ENCODE measurements at regions not wholly inside any gene's neighbourhood (a gene's known extent, or its start where the extent isn't known, plus 50 kb on each side); places are given as distances from the start of the nearest gene placed in this dataset.

GRCh38 chr5:51908215-51908614, 525.0 kb downstream of the ISL1 start:
- intact Hi-C loops (cut with DNase I): no loop called here
- no peak for TF ChIP-seq CTCF (IDR thresholded peaks at IDR 0.05)
- no peak overlapping the region for H3K4me3 ChIP-seq
- H3K27me3 ChIP-seq: no peaks in the 10 kb centered on the region
- H3K27ac ChIP-seq: no peak overlapping the region
- no peaks in the 10 kb centered on the region for H3K4me1 ChIP-seq
- no peaks in the 10 kb centered on the region for H3K9me3 ChIP-seq
- DNase-seq (ENCODE audit: low spot score in 2 of 2): no peak
- H3K36me3 ChIP-seq: no peaks in the 10 kb centered on the region

GRCh38 chr5:51944500-51945125, 561.4 kb downstream of the ISL1 start:
- Histone ChIP-seq H3K4me3 (no peak overlapping the region), H3K27me3 (no peaks in the 10 kb centered on the region), H3K27ac (no peak overlapping the region), H3K9me3 (no peaks in the 10 kb centered on the region), H3K36me3 (no peaks in the 10 kb centered on the region), H3K4me1 (no peaks in the 10 kb centered on the region)
- no peak for TF ChIP-seq CTCF (IDR thresholded peaks at IDR 0.05)
- intact Hi-C loops (cut with DNase I): no loop called here
- DNase-seq (ENCODE audit: low spot score in 2 of 2): no peak

- Histone ChIP-seq H3K27me3 (no peaks in the 10 kb centered on the region), H3K27ac (no peak overlapping the region), H3K4me1 (no peaks in the 10 kb centered on the region), H3K9me3 (no peaks in the 10 kb centered on the region), H3K4me3 (no peak overlapping the region), H3K36me3 (no peaks in the 10 kb centered on the region)
- intact Hi-C loops (cut with DNase I): no loop called here
- DNase-seq (ENCODE audit: low spot score in 2 of 2): no peak
- no peak for TF ChIP-seq CTCF (IDR thresholded peaks at IDR 0.05)
Observed at GRCh38 chr5:51958473-51958872, 575.2 kb downstream of the ISL1 start.

- H3K9me3 ChIP-seq: no peaks in the 10 kb centered on the region
- H3K4me1 ChIP-seq: no peaks in the 10 kb centered on the region
- H3K27me3 ChIP-seq: no peaks in the 10 kb centered on the region
- TF ChIP-seq CTCF (IDR thresholded peaks at IDR 0.05): no peak
- no peak for DNase-seq (ENCODE audit: low spot score in 2 of 2)
- no peak overlapping the region for H3K27ac ChIP-seq
- H3K4me3 ChIP-seq: no peak overlapping the region
- intact Hi-C loops (cut with DNase I): no loop called here
- H3K36me3 ChIP-seq: no peaks in the 10 kb centered on the region
Observed at GRCh38 chr5:51960617-51961121, 577.4 kb downstream of the ISL1 start.

- Histone ChIP-seq H3K4me1 (no peaks in the 10 kb centered on the region), H3K9me3 (no peaks in the 10 kb centered on the region), H3K27ac (no peak overlapping the region), H3K36me3 (no peaks in the 10 kb centered on the region), H3K27me3 (no peaks in the 10 kb centered on the region), H3K4me3 (no peak overlapping the region)
- intact Hi-C loops (cut with DNase I): no loop called here
- TF ChIP-seq CTCF (IDR thresholded peaks at IDR 0.05): no peak
- no peak for DNase-seq (ENCODE audit: low spot score in 2 of 2)
Observed at GRCh38 chr5:51961154-51961562, 577.9 kb downstream of the ISL1 start.

GRCh38 chr5:51968756-51969155, 585.5 kb downstream of the ISL1 start:
- Histone ChIP-seq H3K4me3 (no peak overlapping the region), H3K36me3 (no peaks in the 10 kb centered on the region), H3K27ac (no peak overlapping the region), H3K9me3 (no peaks in the 10 kb centered on the region), H3K4me1 (no peaks in the 10 kb centered on the region), H3K27me3 (no peaks in the 10 kb centered on the region)
- DNase-seq (ENCODE audit: low spot score in 2 of 2): no peak
- TF ChIP-seq CTCF (IDR thresholded peaks at IDR 0.05): no peak
- intact Hi-C loops (cut with DNase I): no loop called here

All from ascending aorta (tissue), 2 donors.